Ovary (tissue), 3 donors: ENCODE measurements at regions not wholly inside any gene's neighbourhood (a gene's known extent, or its start where the extent isn't known, plus 50 kb on each side); places are given as distances from the start of the nearest gene placed in this dataset.

Experiments
- EP300 ChIP-seq: sonication (generic); formaldehyde crosslinking; IDR thresholded peaks from one replicate; pipeline ENCODE4 v1.6.1; 2017; ENCODE audit warnings: antibody characterized with exemption
- POLR2A ChIP-seq: fragments of 450-650 bp; IDR thresholded peaks from one replicate; pipeline ENCODE4 v1.6.1; 2017; ENCODE audit warnings: antibody characterized with exemption, mild to moderate bottlenecking, moderate library complexity
- TF ChIP-seq, protein P1 (sequence below), 3 donors: fragments of 450-650 bp in 2 of 3; fragments of 200-600 bp in 1 of 3; IDR thresholded peaks; one replicate each; pipeline versions ENCODE4 v1.5.1 to v1.8.0; 2016 to 2022; ENCODE audit warnings: antibody characterized with exemption in 3 of 3, mild to moderate bottlenecking in 1 of 3
- donor health status: DM: no; HTN: no; CAD: no.

DNA sequence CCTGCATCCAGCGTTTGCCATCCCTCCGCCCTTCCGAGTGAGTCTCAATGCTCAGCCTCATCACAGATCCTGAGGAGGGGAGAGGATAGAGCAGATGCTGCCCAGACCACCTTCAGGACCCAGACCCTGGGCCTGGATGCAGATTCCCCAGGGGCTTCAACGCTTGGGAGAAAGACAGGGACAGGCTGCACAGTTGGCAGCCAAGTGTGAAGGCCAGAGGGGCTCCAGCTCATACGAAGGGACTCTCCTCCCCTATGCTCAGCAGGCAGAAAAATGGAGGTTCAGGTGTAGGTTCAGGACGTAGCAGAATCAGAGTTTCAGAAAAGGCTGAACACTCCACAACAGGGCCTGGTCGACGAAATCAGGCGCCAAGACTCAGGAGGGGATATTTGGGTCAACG lies 378.5 kb upstream of the IRX1 start:
- TF ChIP-seq, protein P1, sequence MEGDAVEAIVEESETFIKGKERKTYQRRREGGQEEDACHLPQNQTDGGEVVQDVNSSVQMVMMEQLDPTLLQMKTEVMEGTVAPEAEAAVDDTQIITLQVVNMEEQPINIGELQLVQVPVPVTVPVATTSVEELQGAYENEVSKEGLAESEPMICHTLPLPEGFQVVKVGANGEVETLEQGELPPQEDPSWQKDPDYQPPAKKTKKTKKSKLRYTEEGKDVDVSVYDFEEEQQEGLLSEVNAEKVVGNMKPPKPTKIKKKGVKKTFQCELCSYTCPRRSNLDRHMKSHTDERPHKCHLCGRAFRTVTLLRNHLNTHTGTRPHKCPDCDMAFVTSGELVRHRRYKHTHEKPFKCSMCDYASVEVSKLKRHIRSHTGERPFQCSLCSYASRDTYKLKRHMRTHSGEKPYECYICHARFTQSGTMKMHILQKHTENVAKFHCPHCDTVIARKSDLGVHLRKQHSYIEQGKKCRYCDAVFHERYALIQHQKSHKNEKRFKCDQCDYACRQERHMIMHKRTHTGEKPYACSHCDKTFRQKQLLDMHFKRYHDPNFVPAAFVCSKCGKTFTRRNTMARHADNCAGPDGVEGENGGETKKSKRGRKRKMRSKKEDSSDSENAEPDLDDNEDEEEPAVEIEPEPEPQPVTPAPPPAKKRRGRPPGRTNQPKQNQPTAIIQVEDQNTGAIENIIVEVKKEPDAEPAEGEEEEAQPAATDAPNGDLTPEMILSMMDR (IDR thresholded peaks at IDR 0.05) = no peak
- TF ChIP-seq POLR2A (no peak), EP300 (no peak)
